Spinal cord (tissue), 9 donors: ENCODE measurements at regions not wholly inside any gene's neighbourhood (a gene's known extent, or its start where the extent isn't known, plus 50 kb on each side); places are given as distances from the start of the nearest gene placed in this dataset.

ENCODE experiments used
- DNase-seq, 6 donors: peaks; one replicate each; pipeline versions ENCODE4 v3.0.0 to v3.0.0-alpha.2; 2013 to 2015; ENCODE audit warnings: low spot score in 6 of 6, low read depth in 4 of 6
- H3K27ac ChIP-seq: one replicate; pipeline ENCODE4 v1.5.1; 2013; ENCODE audit warnings: low read depth, low read length, control low read depth
- H3K27me3 ChIP-seq: one replicate; pipeline ENCODE4 v1.6.1; 2013; ENCODE audit warnings: low read length; ENCODE audit not compliant: control insufficient read depth, insufficient read depth
- H3K36me3 ChIP-seq: one replicate; pipeline ENCODE4 v1.6.1; 2013; ENCODE audit warnings: low read length; ENCODE audit not compliant: control insufficient read depth, insufficient read depth
- H3K4me1 ChIP-seq: one replicate; pipeline ENCODE4 v1.6.1; 2013; ENCODE audit warnings: low read length; ENCODE audit not compliant: control insufficient read depth, insufficient read depth
- H3K4me3 ChIP-seq: one replicate; pipeline ENCODE4 v1.5.1; 2013; ENCODE audit warnings: low read depth, low read length, control low read depth
- H3K9me3 ChIP-seq: one replicate; pipeline ENCODE4 v1.6.1; 2013; ENCODE audit warnings: low read length; ENCODE audit not compliant: control insufficient read depth, insufficient read depth
- WGBS: methylation state at CpG from one replicate; pipeline ENCODE4 v1.1.5; 2013; ENCODE audit warnings: missing lambda C conversion rate; ENCODE audit not compliant: insufficient coverage; 5-methylcytosine and 5-hydroxymethylcytosine counted together
- donor health status: healthy.

- peaks cover 11% of the 10 kb centered on the region for H3K36me3 ChIP-seq
- H3K27ac ChIP-seq = no peak overlapping the region
- peaks cover 3% of the 10 kb centered on the region for H3K27me3 ChIP-seq
- 83% methylated on average over 19 of the region's 20 CpGs for WGBS
- H3K4me3 ChIP-seq = no peak overlapping the region
- H3K9me3 ChIP-seq = no peaks in the 10 kb centered on the region
- peaks cover 22% of the 10 kb centered on the region for H3K4me1 ChIP-seq
- no peak for DNase-seq
These were observed 215.1 kb downstream of the ERMARD start for GRCh38 chr6:169966312-169967181.

GRCh38 chr6:169965657-169966311 lies 214.4 kb downstream of the ERMARD start:
- Histone ChIP-seq H3K27me3 (peaks cover 3% of the 10 kb centered on the region), H3K4me1 (peaks cover 30% of the 10 kb centered on the region), H3K27ac (no peak overlapping the region), H3K9me3 (no peaks in the 10 kb centered on the region), H3K4me3 (no peak overlapping the region), H3K36me3 (peaks cover 10% of the 10 kb centered on the region)
- no peak for DNase-seq
- 88% methylated on average over 25 of the region's 25 CpGs for WGBS

- peaks cover 3% of the 10 kb centered on the region for H3K27me3 ChIP-seq
- no peaks in the 10 kb centered on the region for H3K9me3 ChIP-seq
- 58% methylated on average over 4 of the region's 6 CpGs for WGBS
- H3K27ac ChIP-seq = no peak overlapping the region
- no peak overlapping the region for H3K4me3 ChIP-seq
- H3K4me1 ChIP-seq = peaks cover 34% of the 10 kb centered on the region
- H3K36me3 ChIP-seq = peaks cover 5% of the 10 kb centered on the region
- peak in 1 of 6 donors; percentile 71 for DNase-seq
These were observed 213.8 kb downstream of the ERMARD start for GRCh38 chr6:169965239-169965638.

GRCh38 chr6:169964486-169965180 lies 213.2 kb downstream of the ERMARD start:
- peaks cover 5% of the 10 kb centered on the region for H3K36me3 ChIP-seq
- peaks cover 38% of the 10 kb centered on the region for H3K4me1 ChIP-seq
- H3K9me3 ChIP-seq = no peaks in the 10 kb centered on the region
- 75% methylated on average over 7 of the region's 9 CpGs for WGBS
- peaks cover 3% of the 10 kb centered on the region for H3K27me3 ChIP-seq
- no peak for DNase-seq
- no peak overlapping the region for H3K27ac ChIP-seq
- no peak overlapping the region for H3K4me3 ChIP-seq

GRCh38 chr6:169963581-169964297 lies 212.3 kb downstream of the ERMARD start:
- H3K36me3 ChIP-seq = peaks cover 5% of the 10 kb centered on the region
- WGBS = 86% methylated on average over 52 of the region's 55 CpGs
- no peak for DNase-seq

GRCh38 chr6:169962604-169963469 lies 211.4 kb downstream of the ERMARD start:
- Histone ChIP-seq H3K4me1 (peaks cover 35% of the 10 kb centered on the region), H3K27ac (no peak overlapping the region), H3K36me3 (peaks cover 5% of the 10 kb centered on the region), H3K27me3 (peaks cover 3% of the 10 kb centered on the region), H3K9me3 (no peaks in the 10 kb centered on the region), H3K4me3 (no peak overlapping the region)
- DNase-seq = no peak
- WGBS = 93% methylated on average over 42 of the region's 44 CpGs

More at GRCh38 chr6:169963581-169964297, 212.3 kb downstream of the ERMARD start:
- H3K4me3 ChIP-seq = no peak overlapping the region
- no peaks in the 10 kb centered on the region for H3K9me3 ChIP-seq
- no peak overlapping the region for H3K27ac ChIP-seq
- H3K4me1 ChIP-seq = peaks cover 35% of the 10 kb centered on the region
- H3K27me3 ChIP-seq = peaks cover 3% of the 10 kb centered on the region

- 9% methylated on average over 70 of the region's 75 CpGs for WGBS
- Histone ChIP-seq H3K9me3 (no peaks in the 10 kb centered on the region), H3K4me3 (no peak overlapping the region), H3K27ac (no peak overlapping the region), H3K4me1 (peaks cover 35% of the 10 kb centered on the region), H3K36me3 (peaks cover 5% of the 10 kb centered on the region), H3K27me3 (peaks cover 3% of the 10 kb centered on the region)
- peak in 2 of 6 donors; percentile 67 to 69 for DNase-seq
These were observed 210.5 kb downstream of the ERMARD start for GRCh38 chr6:169961772-169962561.

GRCh38 chr6:169960886-169961611 lies 209.6 kb downstream of the ERMARD start:
- Histone ChIP-seq H3K4me3 (no peak overlapping the region), H3K36me3 (peaks cover 1% of the 10 kb centered on the region), H3K27me3 (peaks cover 3% of the 10 kb centered on the region), H3K27ac (no peak overlapping the region), H3K9me3 (no peaks in the 10 kb centered on the region), H3K4me1 (peaks cover 35% of the 10 kb centered on the region)
- peak in 2 of 6 donors; percentile 20 to 42 for DNase-seq
- 87% methylated on average over 11 of the region's 12 CpGs for WGBS
